HCT116 (cell line): ENCODE measurements at regions not wholly inside any gene's neighbourhood (a gene's known extent, or its start where the extent isn't known, plus 50 kb on each side); places are given as distances from the start of the nearest gene placed in this dataset.

Source experiments
- EZH2phosphoT487 ChIP-seq: fragments of 200-600 bp; IDR thresholded peaks from 2 replicates; pipeline ENCODE4 v1.6.1; 2018; ENCODE audit warnings: antibody characterized with exemption, borderline replicate concordance
- JUND ChIP-seq: IDR thresholded peaks from 2 replicates; pipeline ENCODE4 v1.6.1; 2012
- POLR2A ChIP-seq: IDR thresholded peaks from 2 replicates; pipeline ENCODE4 v1.7.0; 2011; ENCODE audit warnings: borderline replicate concordance; ENCODE audit not compliant: insufficient read depth, insufficient read length; ENCODE audit errors: extremely low read depth
- POLR2AphosphoS5 ChIP-seq: IDR thresholded peaks from 2 replicates; pipeline ENCODE4 v1.6.1; 2011; ENCODE audit warnings: mild to moderate bottlenecking, low read depth, low read length, moderate library complexity
- SP1 ChIP-seq: IDR thresholded peaks from 2 replicates; pipeline ENCODE4 v1.6.1; 2012; ENCODE audit warnings: low read depth
- TF ChIP-seq, protein P1 (sequence below), 3 experiments: fragments of 200-600 bp in 1 of 3; sonication (generic) in 1 of 3; IDR thresholded peaks in 2 of 3; conservative IDR thresholded peaks in 1 of 3; 2 replicates each; pipeline ENCODE4 v1.5.1; 2012 to 2017; ENCODE audit warnings: low read depth in 2 of 3, low read length in 2 of 3, antibody characterized with exemption in 1 of 3, borderline replicate concordance in 1 of 3, control low read depth in 1 of 3, mild to moderate bottlenecking in 1 of 3, mixed read lengths in 1 of 3, mixed run types in 1 of 3, moderate library complexity in 1 of 3; ENCODE audit not compliant: insufficient read depth in 1 of 3
- TF ChIP-seq, protein P2 (sequence below): IDR thresholded peaks from 2 replicates; pipeline ENCODE4 v1.6.1; 2012
- TF ChIP-seq, protein P3 (sequence below): IDR thresholded peaks from 2 replicates; pipeline ENCODE4 v1.6.1; 2012

DNA sequence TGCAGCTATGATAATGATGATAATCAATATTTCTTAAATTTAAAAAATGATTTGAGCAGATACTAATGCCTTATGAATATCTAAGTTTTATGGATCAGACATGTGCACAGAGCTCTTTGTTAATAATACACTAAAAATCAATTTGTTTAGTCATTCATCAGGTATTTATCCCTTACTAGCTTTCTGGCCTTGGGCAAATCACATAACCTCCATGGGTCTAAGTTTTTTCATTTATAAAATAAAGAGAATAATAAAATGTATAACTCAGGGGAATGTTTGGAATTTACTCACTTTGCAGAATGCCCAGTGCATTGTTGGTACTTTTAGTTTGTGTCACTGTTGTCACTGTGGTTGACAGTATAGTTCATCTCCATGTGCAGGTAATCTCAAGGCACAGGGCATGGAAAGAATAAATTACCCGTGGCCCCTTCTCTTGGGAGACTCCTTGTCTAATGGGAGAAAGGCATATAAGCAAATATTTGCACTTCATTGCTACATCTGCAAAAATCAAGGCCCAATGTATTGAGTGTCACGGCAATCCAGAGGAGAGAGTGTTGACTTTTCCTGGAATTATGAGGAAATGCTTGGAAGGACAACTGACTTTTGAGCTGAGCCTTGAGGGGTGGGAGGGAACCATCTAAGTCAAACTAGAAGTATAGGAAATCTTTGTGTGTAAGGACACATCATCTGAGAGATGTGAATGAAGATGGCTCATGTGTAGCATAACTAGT lies 64.7 kb upstream of the CTTNBP2 start:
- TF ChIP-seq, protein P1, sequence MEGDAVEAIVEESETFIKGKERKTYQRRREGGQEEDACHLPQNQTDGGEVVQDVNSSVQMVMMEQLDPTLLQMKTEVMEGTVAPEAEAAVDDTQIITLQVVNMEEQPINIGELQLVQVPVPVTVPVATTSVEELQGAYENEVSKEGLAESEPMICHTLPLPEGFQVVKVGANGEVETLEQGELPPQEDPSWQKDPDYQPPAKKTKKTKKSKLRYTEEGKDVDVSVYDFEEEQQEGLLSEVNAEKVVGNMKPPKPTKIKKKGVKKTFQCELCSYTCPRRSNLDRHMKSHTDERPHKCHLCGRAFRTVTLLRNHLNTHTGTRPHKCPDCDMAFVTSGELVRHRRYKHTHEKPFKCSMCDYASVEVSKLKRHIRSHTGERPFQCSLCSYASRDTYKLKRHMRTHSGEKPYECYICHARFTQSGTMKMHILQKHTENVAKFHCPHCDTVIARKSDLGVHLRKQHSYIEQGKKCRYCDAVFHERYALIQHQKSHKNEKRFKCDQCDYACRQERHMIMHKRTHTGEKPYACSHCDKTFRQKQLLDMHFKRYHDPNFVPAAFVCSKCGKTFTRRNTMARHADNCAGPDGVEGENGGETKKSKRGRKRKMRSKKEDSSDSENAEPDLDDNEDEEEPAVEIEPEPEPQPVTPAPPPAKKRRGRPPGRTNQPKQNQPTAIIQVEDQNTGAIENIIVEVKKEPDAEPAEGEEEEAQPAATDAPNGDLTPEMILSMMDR (IDR thresholded peaks at IDR 0.05 in 2 of 3, conservative IDR thresholded peaks at IDR 0.05 in 1 of 3; ENCODE audit: borderline replicate concordance in 1 of 3, insufficient read depth in 1 of 3, low read depth in 2 of 3, low read length in 2 of 3), result no peak
- TF ChIP-seq, protein P2, sequence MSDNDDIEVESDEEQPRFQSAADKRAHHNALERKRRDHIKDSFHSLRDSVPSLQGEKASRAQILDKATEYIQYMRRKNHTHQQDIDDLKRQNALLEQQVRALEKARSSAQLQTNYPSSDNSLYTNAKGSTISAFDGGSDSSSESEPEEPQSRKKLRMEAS, result no peak
- TF ChIP-seq JUND (no peak), EZH2phosphoT487 (no peak), POLR2A (no peak), SP1 (no peak), POLR2AphosphoS5 (no peak)
- TF ChIP-seq, protein P3, sequence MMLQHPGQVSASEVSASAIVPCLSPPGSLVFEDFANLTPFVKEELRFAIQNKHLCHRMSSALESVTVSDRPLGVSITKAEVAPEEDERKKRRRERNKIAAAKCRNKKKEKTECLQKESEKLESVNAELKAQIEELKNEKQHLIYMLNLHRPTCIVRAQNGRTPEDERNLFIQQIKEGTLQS, result no peak
